ENCODE measurements at regions not wholly inside any gene's neighbourhood (a gene's known extent, or its start where the extent isn't known, plus 50 kb on each side); places are given as distances from the start of the nearest gene placed in this dataset.

DNA sequence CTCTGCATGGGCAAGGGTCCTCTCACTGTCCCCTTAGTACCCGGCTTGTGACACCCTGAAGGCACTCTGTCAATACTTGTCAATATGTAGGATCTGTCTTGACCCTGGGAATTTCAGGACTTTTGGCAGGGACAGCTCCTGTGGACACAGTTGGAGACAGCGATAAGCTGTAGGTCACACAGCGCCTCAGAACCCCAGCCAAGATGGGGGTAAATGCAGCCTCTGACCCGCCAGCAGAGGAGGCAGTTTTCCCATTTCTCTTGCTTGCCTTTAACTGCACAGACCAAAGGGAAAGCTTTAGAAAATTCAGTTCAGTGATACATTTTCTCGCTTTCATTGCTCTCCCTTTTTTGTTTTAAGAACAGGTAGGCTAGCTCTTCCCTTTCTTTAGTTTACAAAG, 54.8 kb upstream of the KLHL29 start (continued):
- TF ChIP-seq, protein P1, sequence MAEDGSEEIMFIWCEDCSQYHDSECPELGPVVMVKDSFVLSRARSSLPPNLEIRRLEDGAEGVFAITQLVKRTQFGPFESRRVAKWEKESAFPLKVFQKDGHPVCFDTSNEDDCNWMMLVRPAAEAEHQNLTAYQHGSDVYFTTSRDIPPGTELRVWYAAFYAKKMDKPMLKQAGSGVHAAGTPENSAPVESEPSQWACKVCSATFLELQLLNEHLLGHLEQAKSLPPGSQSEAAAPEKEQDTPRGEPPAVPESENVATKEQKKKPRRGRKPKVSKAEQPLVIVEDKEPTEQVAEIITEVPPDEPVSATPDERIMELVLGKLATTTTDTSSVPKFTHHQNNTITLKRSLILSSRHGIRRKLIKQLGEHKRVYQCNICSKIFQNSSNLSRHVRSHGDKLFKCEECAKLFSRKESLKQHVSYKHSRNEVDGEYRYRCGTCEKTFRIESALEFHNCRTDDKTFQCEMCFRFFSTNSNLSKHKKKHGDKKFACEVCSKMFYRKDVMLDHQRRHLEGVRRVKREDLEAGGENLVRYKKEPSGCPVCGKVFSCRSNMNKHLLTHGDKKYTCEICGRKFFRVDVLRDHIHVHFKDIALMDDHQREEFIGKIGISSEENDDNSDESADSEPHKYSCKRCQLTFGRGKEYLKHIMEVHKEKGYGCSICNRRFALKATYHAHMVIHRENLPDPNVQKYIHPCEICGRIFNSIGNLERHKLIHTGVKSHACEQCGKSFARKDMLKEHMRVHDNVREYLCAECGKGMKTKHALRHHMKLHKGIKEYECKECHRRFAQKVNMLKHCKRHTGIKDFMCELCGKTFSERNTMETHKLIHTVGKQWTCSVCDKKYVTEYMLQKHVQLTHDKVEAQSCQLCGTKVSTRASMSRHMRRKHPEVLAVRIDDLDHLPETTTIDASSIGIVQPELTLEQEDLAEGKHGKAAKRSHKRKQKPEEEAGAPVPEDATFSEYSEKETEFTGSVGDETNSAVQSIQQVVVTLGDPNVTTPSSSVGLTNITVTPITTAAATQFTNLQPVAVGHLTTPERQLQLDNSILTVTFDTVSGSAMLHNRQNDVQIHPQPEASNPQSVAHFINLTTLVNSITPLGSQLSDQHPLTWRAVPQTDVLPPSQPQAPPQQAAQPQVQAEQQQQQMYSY (CRISPR knock-in tag; IDR thresholded peaks at IDR 0.05), result no peak
- no peak for TF ChIP-seq ZNF138 (CRISPR knock-in tag; conservative IDR thresholded peaks at IDR 0.05)
- TF ChIP-seq KAT7 (CRISPR knock-in tag; IDR thresholded peaks at IDR 0.05; ENCODE audit: borderline replicate concordance), result no peak
- no peak for TF ChIP-seq FOXP1 (CRISPR knock-in tag; IDR thresholded peaks at IDR 0.05; ENCODE audit: borderline replicate concordance)
- TF ChIP-seq, protein P2, sequence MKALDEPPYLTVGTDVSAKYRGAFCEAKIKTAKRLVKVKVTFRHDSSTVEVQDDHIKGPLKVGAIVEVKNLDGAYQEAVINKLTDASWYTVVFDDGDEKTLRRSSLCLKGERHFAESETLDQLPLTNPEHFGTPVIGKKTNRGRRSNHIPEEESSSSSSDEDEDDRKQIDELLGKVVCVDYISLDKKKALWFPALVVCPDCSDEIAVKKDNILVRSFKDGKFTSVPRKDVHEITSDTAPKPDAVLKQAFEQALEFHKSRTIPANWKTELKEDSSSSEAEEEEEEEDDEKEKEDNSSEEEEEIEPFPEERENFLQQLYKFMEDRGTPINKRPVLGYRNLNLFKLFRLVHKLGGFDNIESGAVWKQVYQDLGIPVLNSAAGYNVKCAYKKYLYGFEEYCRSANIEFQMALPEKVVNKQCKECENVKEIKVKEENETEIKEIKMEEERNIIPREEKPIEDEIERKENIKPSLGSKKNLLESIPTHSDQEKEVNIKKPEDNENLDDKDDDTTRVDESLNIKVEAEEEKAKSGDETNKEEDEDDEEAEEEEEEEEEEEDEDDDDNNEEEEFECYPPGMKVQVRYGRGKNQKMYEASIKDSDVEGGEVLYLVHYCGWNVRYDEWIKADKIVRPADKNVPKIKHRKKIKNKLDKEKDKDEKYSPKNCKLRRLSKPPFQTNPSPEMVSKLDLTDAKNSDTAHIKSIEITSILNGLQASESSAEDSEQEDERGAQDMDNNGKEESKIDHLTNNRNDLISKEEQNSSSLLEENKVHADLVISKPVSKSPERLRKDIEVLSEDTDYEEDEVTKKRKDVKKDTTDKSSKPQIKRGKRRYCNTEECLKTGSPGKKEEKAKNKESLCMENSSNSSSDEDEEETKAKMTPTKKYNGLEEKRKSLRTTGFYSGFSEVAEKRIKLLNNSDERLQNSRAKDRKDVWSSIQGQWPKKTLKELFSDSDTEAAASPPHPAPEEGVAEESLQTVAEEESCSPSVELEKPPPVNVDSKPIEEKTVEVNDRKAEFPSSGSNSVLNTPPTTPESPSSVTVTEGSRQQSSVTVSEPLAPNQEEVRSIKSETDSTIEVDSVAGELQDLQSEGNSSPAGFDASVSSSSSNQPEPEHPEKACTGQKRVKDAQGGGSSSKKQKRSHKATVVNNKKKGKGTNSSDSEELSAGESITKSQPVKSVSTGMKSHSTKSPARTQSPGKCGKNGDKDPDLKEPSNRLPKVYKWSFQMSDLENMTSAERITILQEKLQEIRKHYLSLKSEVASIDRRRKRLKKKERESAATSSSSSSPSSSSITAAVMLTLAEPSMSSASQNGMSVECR (CRISPR knock-in tag; IDR thresholded peaks at IDR 0.05; ENCODE audit: borderline replicate concordance), result peak; percentile 91; the same call in 1 of the 2 replicates
- 0 out of 2 replicates have a peak, but pooled peaks have one; percentile 19 for TF ChIP-seq ZNF423 (CRISPR knock-in tag; IDR thresholded peaks at IDR 0.05)
- no peak for TF ChIP-seq NR2C2 (CRISPR knock-in tag; IDR thresholded peaks at IDR 0.05)
- TF ChIP-seq SMAD4 (CRISPR knock-in tag; IDR thresholded peaks at IDR 0.05), result 0 out of 2 replicates have a peak, but pooled peaks have one; percentile 59
- TF ChIP-seq, protein P3, sequence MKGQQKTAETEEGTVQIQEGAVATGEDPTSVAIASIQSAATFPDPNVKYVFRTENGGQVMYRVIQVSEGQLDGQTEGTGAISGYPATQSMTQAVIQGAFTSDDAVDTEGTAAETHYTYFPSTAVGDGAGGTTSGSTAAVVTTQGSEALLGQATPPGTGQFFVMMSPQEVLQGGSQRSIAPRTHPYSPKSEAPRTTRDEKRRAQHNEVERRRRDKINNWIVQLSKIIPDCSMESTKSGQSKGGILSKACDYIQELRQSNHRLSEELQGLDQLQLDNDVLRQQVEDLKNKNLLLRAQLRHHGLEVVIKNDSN (CRISPR knock-in tag; IDR thresholded peaks at IDR 0.05), result 0 out of 2 replicates have a peak, but pooled peaks have one; percentile 32
- TF ChIP-seq, protein P4, sequence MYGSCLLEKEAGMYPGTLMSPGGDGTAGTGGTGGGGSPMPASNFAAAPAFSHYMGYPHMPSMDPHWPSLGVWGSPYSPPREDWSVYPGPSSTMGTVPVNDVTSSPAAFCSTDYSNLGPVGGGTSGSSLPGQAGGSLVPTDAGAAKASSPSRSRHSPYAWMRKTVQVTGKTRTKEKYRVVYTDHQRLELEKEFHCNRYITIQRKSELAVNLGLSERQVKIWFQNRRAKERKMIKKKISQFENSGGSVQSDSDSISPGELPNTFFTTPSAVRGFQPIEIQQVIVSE (CRISPR knock-in tag; IDR thresholded peaks at IDR 0.05; ENCODE audit: borderline replicate concordance), result no peak
- TF ChIP-seq SOX15 (CRISPR knock-in tag; IDR thresholded peaks at IDR 0.05), result no peak
- TF ChIP-seq CREM (CRISPR knock-in tag; IDR thresholded peaks at IDR 0.05), result 0 out of 2 replicates have a peak, but pooled peaks have one; percentile 37
- TF ChIP-seq, protein P5, sequence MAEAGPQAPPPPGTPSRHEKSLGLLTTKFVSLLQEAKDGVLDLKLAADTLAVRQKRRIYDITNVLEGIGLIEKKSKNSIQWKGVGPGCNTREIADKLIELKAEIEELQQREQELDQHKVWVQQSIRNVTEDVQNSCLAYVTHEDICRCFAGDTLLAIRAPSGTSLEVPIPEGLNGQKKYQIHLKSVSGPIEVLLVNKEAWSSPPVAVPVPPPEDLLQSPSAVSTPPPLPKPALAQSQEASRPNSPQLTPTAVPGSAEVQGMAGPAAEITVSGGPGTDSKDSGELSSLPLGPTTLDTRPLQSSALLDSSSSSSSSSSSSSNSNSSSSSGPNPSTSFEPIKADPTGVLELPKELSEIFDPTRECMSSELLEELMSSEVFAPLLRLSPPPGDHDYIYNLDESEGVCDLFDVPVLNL (CRISPR knock-in tag; IDR thresholded peaks at IDR 0.05; ENCODE audit: borderline replicate concordance, low read depth), result no peak
- TF ChIP-seq, protein P6, sequence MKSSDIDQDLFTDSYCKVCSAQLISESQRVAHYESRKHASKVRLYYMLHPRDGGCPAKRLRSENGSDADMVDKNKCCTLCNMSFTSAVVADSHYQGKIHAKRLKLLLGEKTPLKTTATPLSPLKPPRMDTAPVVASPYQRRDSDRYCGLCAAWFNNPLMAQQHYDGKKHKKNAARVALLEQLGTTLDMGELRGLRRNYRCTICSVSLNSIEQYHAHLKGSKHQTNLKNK (CRISPR knock-in tag; IDR thresholded peaks at IDR 0.05), result no peak
- TF ChIP-seq ZNF671 (CRISPR knock-in tag; IDR thresholded peaks at IDR 0.05), result no peak
- TF ChIP-seq, protein P7, sequence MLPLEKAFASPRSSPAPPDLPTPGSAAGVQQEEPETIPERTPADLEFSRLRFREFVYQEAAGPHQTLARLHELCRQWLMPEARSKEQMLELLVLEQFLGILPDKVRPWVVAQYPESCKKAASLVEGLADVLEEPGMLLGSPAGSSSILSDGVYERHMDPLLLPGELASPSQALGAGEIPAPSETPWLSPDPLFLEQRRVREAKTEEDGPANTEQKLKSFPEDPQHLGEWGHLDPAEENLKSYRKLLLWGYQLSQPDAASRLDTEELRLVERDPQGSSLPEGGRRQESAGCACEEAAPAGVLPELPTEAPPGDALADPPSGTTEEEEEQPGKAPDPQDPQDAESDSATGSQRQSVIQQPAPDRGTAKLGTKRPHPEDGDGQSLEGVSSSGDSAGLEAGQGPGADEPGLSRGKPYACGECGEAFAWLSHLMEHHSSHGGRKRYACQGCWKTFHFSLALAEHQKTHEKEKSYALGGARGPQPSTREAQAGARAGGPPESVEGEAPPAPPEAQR (CRISPR knock-in tag; IDR thresholded peaks at IDR 0.05), result no peak
- no peak for TF ChIP-seq ZNF263 (CRISPR knock-in tag; IDR thresholded peaks at IDR 0.05; ENCODE audit: low read depth)
- TF ChIP-seq, protein P8, sequence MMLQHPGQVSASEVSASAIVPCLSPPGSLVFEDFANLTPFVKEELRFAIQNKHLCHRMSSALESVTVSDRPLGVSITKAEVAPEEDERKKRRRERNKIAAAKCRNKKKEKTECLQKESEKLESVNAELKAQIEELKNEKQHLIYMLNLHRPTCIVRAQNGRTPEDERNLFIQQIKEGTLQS (CRISPR knock-in tag; conservative IDR thresholded peaks at IDR 0.05), result no peak
- no peak for TF ChIP-seq NR1H2 (CRISPR knock-in tag; IDR thresholded peaks at IDR 0.05)
- TF ChIP-seq, protein P9, sequence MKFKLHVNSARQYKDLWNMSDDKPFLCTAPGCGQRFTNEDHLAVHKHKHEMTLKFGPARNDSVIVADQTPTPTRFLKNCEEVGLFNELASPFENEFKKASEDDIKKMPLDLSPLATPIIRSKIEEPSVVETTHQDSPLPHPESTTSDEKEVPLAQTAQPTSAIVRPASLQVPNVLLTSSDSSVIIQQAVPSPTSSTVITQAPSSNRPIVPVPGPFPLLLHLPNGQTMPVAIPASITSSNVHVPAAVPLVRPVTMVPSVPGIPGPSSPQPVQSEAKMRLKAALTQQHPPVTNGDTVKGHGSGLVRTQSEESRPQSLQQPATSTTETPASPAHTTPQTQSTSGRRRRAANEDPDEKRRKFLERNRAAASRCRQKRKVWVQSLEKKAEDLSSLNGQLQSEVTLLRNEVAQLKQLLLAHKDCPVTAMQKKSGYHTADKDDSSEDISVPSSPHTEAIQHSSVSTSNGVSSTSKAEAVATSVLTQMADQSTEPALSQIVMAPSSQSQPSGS (CRISPR knock-in tag; IDR thresholded peaks at IDR 0.05; ENCODE audit: borderline replicate concordance, low read depth), result no peak
- TF ChIP-seq FOXK1 (CRISPR knock-in tag; IDR thresholded peaks at IDR 0.05), result no peak
- no peak for TF ChIP-seq NFYB (CRISPR knock-in tag; conservative IDR thresholded peaks at IDR 0.05; ENCODE audit: low read depth)
- TF ChIP-seq, protein P10, sequence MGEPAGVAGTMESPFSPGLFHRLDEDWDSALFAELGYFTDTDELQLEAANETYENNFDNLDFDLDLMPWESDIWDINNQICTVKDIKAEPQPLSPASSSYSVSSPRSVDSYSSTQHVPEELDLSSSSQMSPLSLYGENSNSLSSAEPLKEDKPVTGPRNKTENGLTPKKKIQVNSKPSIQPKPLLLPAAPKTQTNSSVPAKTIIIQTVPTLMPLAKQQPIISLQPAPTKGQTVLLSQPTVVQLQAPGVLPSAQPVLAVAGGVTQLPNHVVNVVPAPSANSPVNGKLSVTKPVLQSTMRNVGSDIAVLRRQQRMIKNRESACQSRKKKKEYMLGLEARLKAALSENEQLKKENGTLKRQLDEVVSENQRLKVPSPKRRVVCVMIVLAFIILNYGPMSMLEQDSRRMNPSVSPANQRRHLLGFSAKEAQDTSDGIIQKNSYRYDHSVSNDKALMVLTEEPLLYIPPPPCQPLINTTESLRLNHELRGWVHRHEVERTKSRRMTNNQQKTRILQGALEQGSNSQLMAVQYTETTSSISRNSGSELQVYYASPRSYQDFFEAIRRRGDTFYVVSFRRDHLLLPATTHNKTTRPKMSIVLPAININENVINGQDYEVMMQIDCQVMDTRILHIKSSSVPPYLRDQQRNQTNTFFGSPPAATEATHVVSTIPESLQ (CRISPR knock-in tag; IDR thresholded peaks at IDR 0.05), result no peak

Data from WTC11 (cell line).